GM23338 (cell line): ENCODE measurements at regions not wholly inside any gene's neighbourhood (a gene's known extent, or its start where the extent isn't known, plus 50 kb on each side); places are given as distances from the start of the nearest gene placed in this dataset.

Experiments
- ATAC-seq: fragments of 200-7000 bp; cut with Tn5 transposase; 3 replicates; pipeline ENCODE4 v1.9.1; 2020
- DNase-seq: peaks from one replicate; pipeline ENCODE4 v3.0.0-alpha.2; 2015; ENCODE audit warnings: low spot score
- H2AFZ ChIP-seq: fragments of 200-600 bp; sonication (generic); 2 replicates; pipeline ENCODE4 v1.8.0; 2016; ENCODE audit warnings: antibody characterized with exemption, mild to moderate bottlenecking, moderate library complexity
- H3F3A ChIP-seq: fragments of 200-600 bp; sonication (generic); replicated peaks from 2 replicates; pipeline ENCODE4 v1.8.0; 2017; ENCODE audit warnings: antibody characterized with exemption, mixed run types, low read depth
- H3K27ac ChIP-seq: fragments of 200-600 bp; sonication (generic); 2 replicates; pipeline ENCODE4 v1.6.1; 2016; ENCODE audit warnings: low read depth
- H3K27me3 ChIP-seq: fragments of 200-600 bp; sonication (generic); 2 replicates; pipeline ENCODE4 v1.8.0; 2016; ENCODE audit warnings: mild to moderate bottlenecking, mixed run types, moderate library complexity; ENCODE audit not compliant: insufficient read depth
- H3K36me3 ChIP-seq: fragments of 200-600 bp; sonication (generic); 2 replicates; pipeline ENCODE4 v1.8.0; 2016; ENCODE audit warnings: mild to moderate bottlenecking; ENCODE audit not compliant: insufficient read depth
- H3K4me1 ChIP-seq: fragments of 200-600 bp; sonication (generic); 2 replicates; pipeline ENCODE4 v1.8.0; 2016; ENCODE audit warnings: mild to moderate bottlenecking, moderate library complexity; ENCODE audit not compliant: insufficient read depth
- H3K4me2 ChIP-seq: fragments of 200-600 bp; sonication (generic); 2 replicates; pipeline ENCODE4 v1.7.1; 2017; ENCODE audit warnings: mixed run types
- H3K4me3 ChIP-seq: fragments of 200-600 bp; sonication (generic); 2 replicates; pipeline ENCODE4 v1.6.1; 2016; ENCODE audit warnings: mixed run types
- H3K79me2 ChIP-seq: fragments of 200-600 bp; sonication (generic); replicated peaks from 2 replicates; pipeline ENCODE4 v1.8.0; 2017; ENCODE audit warnings: mild to moderate bottlenecking; ENCODE audit not compliant: insufficient read depth
- H3K9me2 ChIP-seq: fragments of 200-600 bp; sonication (generic); 2 replicates; pipeline ENCODE4 v1.8.0; 2017; ENCODE audit not compliant: insufficient read depth
- H4K20me1 ChIP-seq: fragments of 200-600 bp; sonication (generic); replicated peaks from 2 replicates; pipeline ENCODE4 v1.8.0; 2017; ENCODE audit warnings: mild to moderate bottlenecking; ENCODE audit not compliant: insufficient read depth
- H3K27ac Mint-ChIP-seq: 2 replicates; pipeline ENCODE4 v1.8.0; 2020; ENCODE audit warnings: inconsistent platforms, mild to moderate bottlenecking, moderate library complexity, mixed read lengths
- H3K27me3 Mint-ChIP-seq: 3 replicates; pipeline ENCODE4 v1.8.0; 2022; ENCODE audit warnings: low read depth, mild to moderate bottlenecking, moderate library complexity, mixed read lengths, inconsistent platforms; ENCODE audit not compliant: insufficient read depth, poor library complexity
- H3K36me3 Mint-ChIP-seq: 3 replicates; pipeline ENCODE4 v1.8.0; 2021; ENCODE audit warnings: low read depth, mild to moderate bottlenecking, inconsistent platforms, moderate library complexity, mixed read lengths
- H3K4me1 Mint-ChIP-seq: 3 replicates; pipeline ENCODE4 v1.8.0; 2020; ENCODE audit warnings: mild to moderate bottlenecking, inconsistent platforms, mixed read lengths
- H3K4me3 Mint-ChIP-seq: 3 replicates; pipeline ENCODE4 v1.8.0; 2021; ENCODE audit warnings: moderate library complexity, mild to moderate bottlenecking, inconsistent platforms, mixed read lengths
- H3K9me3 Mint-ChIP-seq: 3 replicates; pipeline ENCODE4 v1.8.0; 2020; ENCODE audit warnings: moderate library complexity, mild to moderate bottlenecking, inconsistent platforms, mixed read lengths
- CREB1 ChIP-seq: fragments of 250-450 bp; sonication (Bioruptor Pico); IDR thresholded peaks from 2 replicates; pipeline ENCODE4 v1.5.0; 2020; ENCODE audit warnings: low read depth, mild to moderate bottlenecking, moderate library complexity
- EZH2 ChIP-seq: fragments of 200-600 bp; sonication (generic); IDR thresholded peaks from one replicate; pipeline ENCODE4 v1.8.0; 2017; ENCODE audit warnings: antibody characterized with exemption, mild to moderate bottlenecking, low read depth; ENCODE audit not compliant: unreplicated experiment
- NANOG ChIP-seq: IDR thresholded peaks from 2 replicates; pipeline ENCODE4 v1.6.1; 2016; ENCODE audit warnings: antibody characterized with exemption, borderline replicate concordance
- ZNF114 ChIP-seq: fragments of 250-450 bp; sonication (Bioruptor Pico); IDR thresholded peaks from 2 replicates; pipeline ENCODE4 v1.5.0; 2020; ENCODE audit warnings: mild to moderate bottlenecking, moderate library complexity
- TF ChIP-seq, protein P1 (sequence below): IDR thresholded peaks from one replicate; pipeline ENCODE4 v1.6.1; 2018; ENCODE audit warnings: antibody characterized with exemption; ENCODE audit not compliant: unreplicated experiment
- TF ChIP-seq, protein P2 (sequence below): fragments of 250-450 bp; sonication (Bioruptor Pico); IDR thresholded peaks from 2 replicates; pipeline ENCODE4 v1.5.0; 2020; ENCODE audit warnings: mild to moderate bottlenecking, moderate library complexity

DNA sequence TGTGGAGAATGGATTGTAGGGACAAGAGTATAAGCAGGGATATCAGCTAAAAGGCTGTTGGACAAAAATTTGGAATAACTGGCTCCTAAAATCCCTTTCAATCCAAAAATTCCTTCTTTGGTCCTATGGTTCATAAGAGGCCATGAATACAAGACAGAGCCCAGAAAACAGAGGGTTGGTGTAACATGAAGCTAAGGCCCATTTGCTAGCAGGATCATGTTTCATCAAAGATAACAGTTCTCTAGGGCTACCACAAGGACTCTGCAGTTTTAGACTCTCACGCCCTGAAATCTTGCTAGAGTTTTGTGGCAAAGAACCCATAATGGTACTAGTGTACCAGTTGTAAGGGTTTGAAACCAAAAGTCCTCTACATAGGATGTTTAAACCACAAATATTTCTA, 327.8 kb upstream of the TBX18 start:
- H3K36me3 ChIP-seq = no peaks in the 10 kb centered on the region; the same call in 1 of the 2 replicates
- no peak overlapping the region for H3K4me3 Mint-ChIP-seq
- no peak for TF ChIP-seq EZH2
- TF ChIP-seq CREB1 = no peak
- no peaks in the 10 kb centered on the region for H4K20me1 ChIP-seq
- no peaks in the 10 kb centered on the region for H3F3A ChIP-seq
- no peak overlapping the region for H3K27ac Mint-ChIP-seq
- H3K27me3 Mint-ChIP-seq = no peaks in the 10 kb centered on the region
- no peak overlapping the region for H3K27ac ChIP-seq
- peaks cover 4% of the 10 kb centered on the region; the same call in 2 of the 3 replicates for H3K9me3 Mint-ChIP-seq
- DNase-seq (no peak), ATAC-seq (no peak)
- H3K36me3 Mint-ChIP-seq = no peaks in the 10 kb centered on the region
- H3K4me3 ChIP-seq = no peak overlapping the region
- H3K4me1 ChIP-seq = no peaks in the 10 kb centered on the region
- no peaks in the 10 kb centered on the region for H3K79me2 ChIP-seq
- peaks cover 10% of the 10 kb centered on the region for H3K9me2 ChIP-seq
- no peaks in the 10 kb centered on the region for H3K27me3 ChIP-seq
- no peak overlapping the region for H2AFZ ChIP-seq
- H3K4me2 ChIP-seq = no peak overlapping the region
- no peaks in the 10 kb centered on the region for H3K4me1 Mint-ChIP-seq

DNA sequence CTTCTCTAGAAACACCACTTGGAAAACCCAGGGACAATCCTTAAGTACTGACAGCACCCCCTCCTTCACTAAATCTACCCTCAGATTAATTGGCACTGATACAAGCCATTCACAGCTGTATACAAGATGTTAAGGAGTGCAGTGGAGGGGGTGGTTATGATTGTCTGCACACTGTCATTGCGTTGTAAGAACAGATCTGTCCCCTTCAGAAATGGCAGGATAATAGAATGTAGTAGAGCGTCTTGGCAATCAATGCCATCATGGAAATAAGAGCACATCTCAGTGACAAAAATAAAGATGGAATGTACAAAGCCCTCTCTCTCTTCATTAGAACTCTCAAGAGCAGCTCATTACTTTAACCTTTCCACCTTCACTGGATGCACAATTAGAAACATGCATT, 324.9 kb upstream of the TBX18 start:
- no peaks in the 10 kb centered on the region for H4K20me1 ChIP-seq
- no peaks in the 10 kb centered on the region for H3K4me1 Mint-ChIP-seq
- H3K9me2 ChIP-seq = peaks cover 9% of the 10 kb centered on the region; the same call in 1 of the 2 replicates
- H3K27ac Mint-ChIP-seq = no peak overlapping the region
- H3K27me3 Mint-ChIP-seq = no peaks in the 10 kb centered on the region
- H3K79me2 ChIP-seq = no peaks in the 10 kb centered on the region
- DNase-seq (no peak), ATAC-seq (no peak)
- no peaks in the 10 kb centered on the region; the same call in 1 of the 2 replicates for H3K36me3 ChIP-seq
- no peaks in the 10 kb centered on the region for H3K36me3 Mint-ChIP-seq
- H3K27ac ChIP-seq = no peak overlapping the region
- H3K4me3 Mint-ChIP-seq = no peak overlapping the region
- TF ChIP-seq, protein P1, sequence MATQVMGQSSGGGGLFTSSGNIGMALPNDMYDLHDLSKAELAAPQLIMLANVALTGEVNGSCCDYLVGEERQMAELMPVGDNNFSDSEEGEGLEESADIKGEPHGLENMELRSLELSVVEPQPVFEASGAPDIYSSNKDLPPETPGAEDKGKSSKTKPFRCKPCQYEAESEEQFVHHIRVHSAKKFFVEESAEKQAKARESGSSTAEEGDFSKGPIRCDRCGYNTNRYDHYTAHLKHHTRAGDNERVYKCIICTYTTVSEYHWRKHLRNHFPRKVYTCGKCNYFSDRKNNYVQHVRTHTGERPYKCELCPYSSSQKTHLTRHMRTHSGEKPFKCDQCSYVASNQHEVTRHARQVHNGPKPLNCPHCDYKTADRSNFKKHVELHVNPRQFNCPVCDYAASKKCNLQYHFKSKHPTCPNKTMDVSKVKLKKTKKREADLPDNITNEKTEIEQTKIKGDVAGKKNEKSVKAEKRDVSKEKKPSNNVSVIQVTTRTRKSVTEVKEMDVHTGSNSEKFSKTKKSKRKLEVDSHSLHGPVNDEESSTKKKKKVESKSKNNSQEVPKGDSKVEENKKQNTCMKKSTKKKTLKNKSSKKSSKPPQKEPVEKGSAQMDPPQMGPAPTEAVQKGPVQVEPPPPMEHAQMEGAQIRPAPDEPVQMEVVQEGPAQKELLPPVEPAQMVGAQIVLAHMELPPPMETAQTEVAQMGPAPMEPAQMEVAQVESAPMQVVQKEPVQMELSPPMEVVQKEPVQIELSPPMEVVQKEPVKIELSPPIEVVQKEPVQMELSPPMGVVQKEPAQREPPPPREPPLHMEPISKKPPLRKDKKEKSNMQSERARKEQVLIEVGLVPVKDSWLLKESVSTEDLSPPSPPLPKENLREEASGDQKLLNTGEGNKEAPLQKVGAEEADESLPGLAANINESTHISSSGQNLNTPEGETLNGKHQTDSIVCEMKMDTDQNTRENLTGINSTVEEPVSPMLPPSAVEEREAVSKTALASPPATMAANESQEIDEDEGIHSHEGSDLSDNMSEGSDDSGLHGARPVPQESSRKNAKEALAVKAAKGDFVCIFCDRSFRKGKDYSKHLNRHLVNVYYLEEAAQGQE = no peak
- TF ChIP-seq, protein P2, sequence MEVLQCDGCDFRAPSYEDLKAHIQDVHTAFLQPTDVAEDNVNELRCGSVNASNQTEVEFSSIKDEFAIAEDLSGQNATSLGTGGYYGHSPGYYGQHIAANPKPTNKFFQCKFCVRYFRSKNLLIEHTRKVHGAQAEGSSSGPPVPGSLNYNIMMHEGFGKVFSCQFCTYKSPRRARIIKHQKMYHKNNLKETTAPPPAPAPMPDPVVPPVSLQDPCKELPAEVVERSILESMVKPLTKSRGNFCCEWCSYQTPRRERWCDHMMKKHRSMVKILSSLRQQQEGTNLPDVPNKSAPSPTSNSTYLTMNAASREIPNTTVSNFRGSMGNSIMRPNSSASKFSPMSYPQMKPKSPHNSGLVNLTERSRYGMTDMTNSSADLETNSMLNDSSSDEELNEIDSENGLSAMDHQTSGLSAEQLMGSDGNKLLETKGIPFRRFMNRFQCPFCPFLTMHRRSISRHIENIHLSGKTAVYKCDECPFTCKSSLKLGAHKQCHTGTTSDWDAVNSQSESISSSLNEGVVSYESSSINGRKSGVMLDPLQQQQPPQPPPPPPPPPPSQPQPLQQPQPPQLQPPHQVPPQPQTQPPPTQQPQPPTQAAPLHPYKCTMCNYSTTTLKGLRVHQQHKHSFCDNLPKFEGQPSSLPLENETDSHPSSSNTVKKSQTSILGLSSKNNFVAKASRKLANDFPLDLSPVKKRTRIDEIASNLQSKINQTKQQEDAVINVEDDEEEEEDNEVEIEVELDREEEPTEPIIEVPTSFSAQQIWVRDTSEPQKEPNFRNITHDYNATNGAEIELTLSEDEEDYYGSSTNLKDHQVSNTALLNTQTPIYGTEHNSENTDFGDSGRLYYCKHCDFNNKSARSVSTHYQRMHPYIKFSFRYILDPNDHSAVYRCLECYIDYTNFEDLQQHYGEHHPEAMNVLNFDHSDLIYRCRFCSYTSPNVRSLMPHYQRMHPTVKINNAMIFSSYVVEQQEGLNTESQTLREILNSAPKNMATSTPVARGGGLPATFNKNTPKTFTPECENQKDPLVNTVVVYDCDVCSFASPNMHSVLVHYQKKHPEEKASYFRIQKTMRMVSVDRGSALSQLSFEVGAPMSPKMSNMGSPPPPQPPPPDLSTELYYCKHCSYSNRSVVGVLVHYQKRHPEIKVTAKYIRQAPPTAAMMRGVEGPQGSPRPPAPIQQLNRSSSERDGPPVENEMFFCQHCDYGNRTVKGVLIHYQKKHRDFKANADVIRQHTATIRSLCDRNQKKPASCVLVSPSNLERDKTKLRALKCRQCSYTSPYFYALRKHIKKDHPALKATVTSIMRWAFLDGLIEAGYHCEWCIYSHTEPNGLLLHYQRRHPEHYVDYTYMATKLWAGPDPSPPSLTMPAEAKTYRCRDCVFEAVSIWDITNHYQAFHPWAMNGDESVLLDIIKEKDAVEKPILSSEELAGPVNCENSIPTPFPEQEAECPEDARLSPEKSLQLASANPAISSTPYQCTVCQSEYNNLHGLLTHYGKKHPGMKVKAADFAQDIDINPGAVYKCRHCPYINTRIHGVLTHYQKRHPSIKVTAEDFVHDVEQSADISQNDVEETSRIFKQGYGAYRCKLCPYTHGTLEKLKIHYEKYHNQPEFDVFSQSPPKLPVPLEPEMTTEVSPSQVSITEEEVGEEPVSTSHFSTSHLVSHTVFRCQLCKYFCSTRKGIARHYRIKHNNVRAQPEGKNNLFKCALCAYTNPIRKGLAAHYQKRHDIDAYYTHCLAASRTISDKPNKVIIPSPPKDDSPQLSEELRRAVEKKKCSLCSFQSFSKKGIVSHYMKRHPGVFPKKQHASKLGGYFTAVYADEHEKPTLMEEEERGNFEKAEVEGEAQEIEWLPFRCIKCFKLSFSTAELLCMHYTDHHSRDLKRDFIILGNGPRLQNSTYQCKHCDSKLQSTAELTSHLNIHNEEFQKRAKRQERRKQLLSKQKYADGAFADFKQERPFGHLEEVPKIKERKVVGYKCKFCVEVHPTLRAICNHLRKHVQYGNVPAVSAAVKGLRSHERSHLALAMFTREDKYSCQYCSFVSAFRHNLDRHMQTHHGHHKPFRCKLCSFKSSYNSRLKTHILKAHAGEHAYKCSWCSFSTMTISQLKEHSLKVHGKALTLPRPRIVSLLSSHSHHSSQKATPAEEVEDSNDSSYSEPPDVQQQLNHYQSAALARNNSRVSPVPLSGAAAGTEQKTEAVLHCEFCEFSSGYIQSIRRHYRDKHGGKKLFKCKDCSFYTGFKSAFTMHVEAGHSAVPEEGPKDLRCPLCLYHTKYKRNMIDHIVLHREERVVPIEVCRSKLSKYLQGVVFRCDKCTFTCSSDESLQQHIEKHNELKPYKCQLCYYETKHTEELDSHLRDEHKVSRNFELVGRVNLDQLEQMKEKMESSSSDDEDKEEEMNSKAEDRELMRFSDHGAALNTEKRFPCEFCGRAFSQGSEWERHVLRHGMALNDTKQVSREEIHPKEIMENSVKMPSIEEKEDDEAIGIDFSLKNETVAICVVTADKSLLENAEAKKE (CRISPR knock-in tag) = no peak
- no peak for TF ChIP-seq NANOG
- TF ChIP-seq EZH2 = no peak
- TF ChIP-seq ZNF114 = no peak
- no peaks in the 10 kb centered on the region; the same call in 2 of the 3 replicates for H3K9me3 Mint-ChIP-seq
- H2AFZ ChIP-seq = no peak overlapping the region
- H3K4me1 ChIP-seq = no peaks in the 10 kb centered on the region
- no peak overlapping the region for H3K4me2 ChIP-seq
- no peak overlapping the region for H3K4me3 ChIP-seq
- no peaks in the 10 kb centered on the region for H3F3A ChIP-seq
- no peaks in the 10 kb centered on the region for H3K27me3 ChIP-seq
